Aorta (tissue), 5 donors: ENCODE measurements at regions not wholly inside any gene's neighbourhood (a gene's known extent, or its start where the extent isn't known, plus 50 kb on each side); places are given as distances from the start of the nearest gene placed in this dataset.

Experiments
- ATAC-seq: fragments of 200-7000 bp; cut with Tn5 transposase; one replicate; pipeline ENCODE4 v1.9.1; 2022; ENCODE audit warnings: moderate library complexity; ENCODE audit not compliant: low FRiP score
- DNase-seq, 2 donors: peaks; one replicate each; pipeline ENCODE4 v3.0.0-alpha.2; 2020
- H3K27ac ChIP-seq, 2 donors: one replicate each; pipeline ENCODE4 v1.5.1; 2013; ENCODE audit warnings: low read length in 2 of 2, mild to moderate bottlenecking in 2 of 2, moderate library complexity in 2 of 2, control low read depth in 1 of 2, inconsistent platforms in 1 of 2, low read depth in 1 of 2
- H3K27me3 ChIP-seq, 2 donors: one replicate each; pipeline ENCODE4 v1.6.1; 2013; ENCODE audit warnings: control low read depth in 1 of 2, low read length in 1 of 2, mild to moderate bottlenecking in 1 of 2, moderate library complexity in 1 of 2; ENCODE audit not compliant: insufficient read depth in 2 of 2, control insufficient read depth in 1 of 2
- H3K36me3 ChIP-seq, 2 donors: one replicate each; pipeline ENCODE4 v1.6.1; 2013; ENCODE audit warnings: control low read depth in 1 of 2, low read length in 1 of 2, mild to moderate bottlenecking in 1 of 2; ENCODE audit not compliant: insufficient read depth in 2 of 2, control insufficient read depth in 1 of 2
- H3K4me1 ChIP-seq, 2 donors: one replicate each; pipeline ENCODE4 v1.6.1; 2013; ENCODE audit warnings: low read length in 2 of 2, control low read depth in 1 of 2, mild to moderate bottlenecking in 1 of 2, moderate library complexity in 1 of 2; ENCODE audit not compliant: insufficient read depth in 2 of 2, control insufficient read depth in 1 of 2
- H3K4me3 ChIP-seq, 2 donors: one replicate each; pipeline ENCODE4 v1.5.1; 2013; ENCODE audit warnings: low read length in 2 of 2, control low read depth in 1 of 2, mild to moderate bottlenecking in 1 of 2
- H3K9me3 ChIP-seq: one replicate; pipeline ENCODE4 v1.6.1; 2013; ENCODE audit warnings: mild to moderate bottlenecking, low read length; ENCODE audit not compliant: control insufficient read depth
- WGBS, 2 donors: extraction: QIAGEN DNeasy Blood & Tissue Kit; methylation state at CpG; one replicate each; pipeline ENCODE4 v1.1.7; 2013; 5-methylcytosine and 5-hydroxymethylcytosine counted together
- intact Hi-C, 2 donors: fragments of 100-400 bp; cut with DNase I; formaldehyde crosslinking; loops; one replicate each; pipeline versions ENCODE4 v1.14.2 to v1.15.0; 2022
- donor health status: healthy with polysubstance abuse.
- donor health status: Bipolar disorder and iron deficiency.
- donor health status: DM: no; HTN: no; CAD: no.
- donor health status: DM: no; HTN: no; CAD: no.
- donor health status: DM: yes; HTN: yes; CAD: no.

DNA sequence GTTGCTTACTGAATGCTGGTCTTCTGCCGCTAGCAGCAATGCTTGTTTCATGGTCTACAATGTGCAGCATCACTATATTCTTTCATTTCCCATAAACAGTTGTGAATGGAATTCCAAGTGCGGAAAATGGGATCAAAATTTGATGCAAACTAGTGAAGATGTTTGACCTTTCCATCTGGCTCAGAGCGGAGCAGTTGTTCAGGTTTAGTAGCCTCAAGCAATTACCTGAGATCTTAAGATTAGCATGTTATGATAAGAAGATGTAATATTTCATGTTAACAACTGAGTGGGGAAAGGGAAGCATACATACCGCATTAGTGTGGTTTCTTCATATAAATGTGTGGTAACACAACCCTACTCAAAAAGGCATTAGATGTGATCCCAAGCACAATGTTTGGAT is 221.1 kb upstream of the CFAP20DC start:
- no peaks in the 10 kb centered on the region for H3K27me3 ChIP-seq
- 94 to 96% methylated on average over 4 of the region's 4 CpGs for WGBS, 2 donors
- no peaks in the 10 kb centered on the region for H3K36me3 ChIP-seq
- no peaks in the 10 kb centered on the region for H3K9me3 ChIP-seq
- DNase-seq, result no peak
- H3K27ac ChIP-seq, result no peak overlapping the region
- no peaks in the 10 kb centered on the region for H3K4me1 ChIP-seq
- intact Hi-C loops, result no loop called here
- H3K4me3 ChIP-seq, result no peak overlapping the region
- ATAC-seq, result no peak

GRCh38 chr3:59270209-59270608 is 220.4 kb upstream of the CFAP20DC start:
- H3K9me3 ChIP-seq, result no peaks in the 10 kb centered on the region
- ATAC-seq (no peak), DNase-seq (no peak)
- no peak overlapping the region for H3K4me3 ChIP-seq
- WGBS, 2 donors, result 82 to 86% methylated on average over 2 of the region's 2 CpGs
- intact Hi-C loops, result no loop called here
- H3K4me1 ChIP-seq, result no peaks in the 10 kb centered on the region
- no peaks in the 10 kb centered on the region for H3K36me3 ChIP-seq
- H3K27ac ChIP-seq, result no peak overlapping the region
- H3K27me3 ChIP-seq, result no peaks in the 10 kb centered on the region

GRCh38 chr3:59268170-59268569 is 218.3 kb upstream of the CFAP20DC start:
- intact Hi-C loops, result no loop called here
- DNase-seq, result no peak
- no peak for ATAC-seq

GRCh38 chr3:59267021-59267420 is 217.2 kb upstream of the CFAP20DC start:
- no peak for DNase-seq
- intact Hi-C loops, result no loop called here
- Histone ChIP-seq H3K27ac (no peak overlapping the region), H3K4me1 (no peaks in the 10 kb centered on the region), H3K36me3 (no peaks in the 10 kb centered on the region), H3K9me3 (no peaks in the 10 kb centered on the region), H3K4me3 (no peak overlapping the region), H3K27me3 (no peaks in the 10 kb centered on the region)
- ATAC-seq, result no peak
- 88 to 92% methylated on average over 2 of the region's 2 CpGs for WGBS, 2 donors

More at GRCh38 chr3:59268170-59268569, 218.3 kb upstream of the CFAP20DC start:
- no peak overlapping the region for H3K4me3 ChIP-seq
- no peaks in the 10 kb centered on the region for H3K36me3 ChIP-seq
- 59 to 63% methylated on average over 1 of the region's 1 CpG for WGBS, 2 donors
- H3K9me3 ChIP-seq, result no peaks in the 10 kb centered on the region
- no peak overlapping the region for H3K27ac ChIP-seq
- H3K27me3 ChIP-seq, result no peaks in the 10 kb centered on the region
- H3K4me1 ChIP-seq, result no peaks in the 10 kb centered on the region

- H3K9me3 ChIP-seq, result no peaks in the 10 kb centered on the region
- no peak overlapping the region for H3K4me3 ChIP-seq
- no peak for DNase-seq
- intact Hi-C loops, result no loop called here
- no peak for ATAC-seq
- no peaks in the 10 kb centered on the region for H3K36me3 ChIP-seq
- no peaks in the 10 kb centered on the region for H3K27me3 ChIP-seq
- H3K4me1 ChIP-seq, result no peaks in the 10 kb centered on the region
- H3K27ac ChIP-seq, result no peak overlapping the region
- 96 to 97% methylated on average over 3 of the region's 3 CpGs for WGBS, 2 donors
These were observed 216.7 kb upstream of the CFAP20DC start for GRCh38 chr3:59266551-59266950.

- DNase-seq (no peak), ATAC-seq (no peak)
- Histone ChIP-seq H3K4me1 (no peaks in the 10 kb centered on the region), H3K36me3 (no peaks in the 10 kb centered on the region), H3K27ac (no peak overlapping the region), H3K9me3 (no peaks in the 10 kb centered on the region), H3K4me3 (no peak overlapping the region), H3K27me3 (no peaks in the 10 kb centered on the region)
- WGBS, 2 donors, result 71% methylated on average over 3 of the region's 3 CpGs
- intact Hi-C loops, result no loop called here
These were observed 215.7 kb upstream of the CFAP20DC start for GRCh38 chr3:59265566-59265965.

- Histone ChIP-seq H3K27me3 (no peaks in the 10 kb centered on the region), H3K36me3 (no peaks in the 10 kb centered on the region), H3K4me3 (no peak overlapping the region), H3K27ac (no peak overlapping the region), H3K4me1 (no peaks in the 10 kb centered on the region), H3K9me3 (no peaks in the 10 kb centered on the region)
- no peak for DNase-seq
- intact Hi-C loops, result no loop called here
- WGBS, 2 donors, result 90 to 94% methylated on average over 2 of the region's 2 CpGs
- no peak for ATAC-seq
These were observed 214.5 kb upstream of the CFAP20DC start for GRCh38 chr3:59264366-59264765.

- no peaks in the 10 kb centered on the region for H3K27me3 ChIP-seq
- no peaks in the 10 kb centered on the region for H3K9me3 ChIP-seq
- no peaks in the 10 kb centered on the region for H3K4me1 ChIP-seq
- 38 to 43% methylated on average over 3 of the region's 3 CpGs for WGBS, 2 donors
- intact Hi-C loops, result no loop called here
- no peak for ATAC-seq
- DNase-seq, result no peak
- no peaks in the 10 kb centered on the region for H3K36me3 ChIP-seq
- H3K27ac ChIP-seq, result no peak overlapping the region
- no peak overlapping the region for H3K4me3 ChIP-seq
These were observed 213.3 kb upstream of the CFAP20DC start for GRCh38 chr3:59263152-59263551.

- intact Hi-C loops, result no loop called here
- WGBS, 2 donors, result 86 to 96% methylated on average over 2 of the region's 2 CpGs
These were observed 212.3 kb upstream of the CFAP20DC start for GRCh38 chr3:59262076-59262498.

More at GRCh38 chr3:59262076-59262498, 212.3 kb upstream of the CFAP20DC start:
- ATAC-seq, result no peak
- no peaks in the 10 kb centered on the region for H3K4me1 ChIP-seq
- no peak for DNase-seq
- no peaks in the 10 kb centered on the region for H3K9me3 ChIP-seq
- no peaks in the 10 kb centered on the region for H3K27me3 ChIP-seq
- no peaks in the 10 kb centered on the region for H3K36me3 ChIP-seq
- H3K4me3 ChIP-seq, result no peak overlapping the region
- H3K27ac ChIP-seq, result no peak overlapping the region
